Retina (tissue), 1 donor: ENCODE measurements at regions not wholly inside any gene's neighbourhood (a gene's known extent, or its start where the extent isn't known, plus 50 kb on each side); places are given as distances from the start of the nearest gene placed in this dataset.
"Not testable (repeated sequence)": the region's sequence is repeated elsewhere in the genome, so short reads cannot be mapped to it uniquely, and the experiment has no call there.

Experiments
- DNase-seq: peaks from one replicate; pipeline ENCODE4 v3.0.0-alpha.2; 2016

DNA sequence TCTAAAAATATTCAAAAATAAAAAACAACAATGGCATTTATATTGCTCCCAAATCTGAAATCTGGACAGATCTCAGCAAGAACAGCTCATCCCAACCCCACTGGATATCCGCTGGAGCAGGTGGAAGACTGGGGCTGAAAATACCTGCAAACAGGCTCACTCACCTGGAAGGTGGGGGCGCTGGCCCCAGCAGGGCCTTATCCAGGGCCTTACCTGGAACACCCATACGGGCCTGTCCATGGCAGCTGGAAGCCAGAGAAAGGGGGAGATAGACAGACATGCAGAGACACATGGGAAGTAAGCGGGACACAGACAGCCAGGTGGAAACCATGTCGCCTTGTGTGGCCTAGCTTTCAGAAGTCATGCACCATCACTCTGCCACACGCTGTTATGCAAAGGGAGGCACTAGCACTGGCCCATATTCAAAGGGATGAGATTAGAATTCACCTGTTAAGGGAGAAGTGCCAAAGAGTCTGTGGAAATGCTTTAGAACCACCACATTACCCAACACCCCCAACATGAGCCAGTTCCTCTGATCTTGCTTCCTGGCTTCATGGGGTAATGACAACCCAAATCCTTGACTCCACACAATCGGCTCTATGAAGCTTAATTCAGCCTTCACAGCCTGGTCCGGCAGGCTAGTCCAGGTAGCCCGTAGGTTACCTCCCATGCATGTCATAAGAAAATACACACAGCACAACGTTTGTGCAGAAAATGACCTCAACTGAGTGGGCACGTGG lies 99.0 kb upstream of the CDYL start:
- no peak for DNase-seq

DNA sequence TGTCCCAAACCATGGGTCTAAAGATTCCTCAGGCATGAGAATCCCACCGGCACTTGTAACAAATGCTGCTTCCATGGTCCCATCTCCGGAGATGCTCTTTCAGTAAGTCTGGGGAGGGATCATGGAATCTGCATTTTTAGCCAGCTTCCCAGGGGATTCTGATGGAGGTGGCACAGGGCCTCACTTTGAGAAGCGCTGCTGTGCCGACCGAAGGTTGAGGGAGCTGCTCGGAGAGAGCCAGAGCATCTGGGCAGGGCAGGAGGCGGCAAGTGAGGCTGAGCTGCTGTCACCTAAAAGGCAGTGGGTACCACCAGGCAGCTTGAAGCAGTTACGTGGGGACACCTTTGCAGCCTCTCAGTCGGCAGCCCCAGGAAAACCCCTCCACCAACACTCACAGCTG lies 100.2 kb upstream of the CDYL start:
- no peak for DNase-seq

DNA sequence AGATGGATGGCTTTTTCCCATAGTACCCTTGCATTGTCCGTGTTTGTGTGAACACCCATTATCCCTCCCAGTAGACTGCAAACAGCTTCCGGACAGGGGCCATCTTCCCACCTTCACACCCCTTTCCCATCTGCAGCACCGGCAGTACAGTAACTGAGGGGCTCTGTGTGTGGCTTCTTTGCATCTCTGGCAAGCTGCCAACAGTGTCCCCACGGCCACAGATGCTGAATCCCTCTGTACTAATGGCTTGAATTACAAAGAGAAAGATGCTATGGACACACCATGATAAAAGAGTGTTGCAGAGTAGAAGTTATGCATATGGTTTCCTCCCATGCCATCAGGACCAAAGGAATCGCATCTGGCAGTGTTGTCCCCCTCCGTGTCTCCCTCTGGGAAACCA lies 101.1 kb upstream of the CDYL start:
- peak; percentile 28 for DNase-seq

DNA sequence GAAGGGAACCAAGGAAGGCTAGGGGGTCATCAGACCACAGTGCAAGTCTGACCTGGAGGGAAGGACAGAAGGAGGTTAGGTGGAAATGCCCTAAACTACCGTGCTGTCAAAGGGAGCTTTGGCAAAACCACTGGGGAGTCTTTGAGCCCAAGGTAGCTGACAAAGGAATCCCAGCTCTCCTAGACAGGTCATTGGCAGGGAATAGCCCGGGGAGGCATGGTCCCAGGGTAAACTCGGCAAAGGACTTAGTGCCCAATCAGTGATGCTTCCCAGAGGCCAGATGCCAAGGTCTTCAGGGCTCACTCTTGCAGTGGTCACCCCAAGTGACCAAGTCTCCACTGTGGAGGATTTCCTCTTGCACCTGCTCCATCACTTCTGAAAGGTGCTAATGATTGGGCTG lies 102.3 kb upstream of the CDYL start:
- DNase-seq: no peak

DNA sequence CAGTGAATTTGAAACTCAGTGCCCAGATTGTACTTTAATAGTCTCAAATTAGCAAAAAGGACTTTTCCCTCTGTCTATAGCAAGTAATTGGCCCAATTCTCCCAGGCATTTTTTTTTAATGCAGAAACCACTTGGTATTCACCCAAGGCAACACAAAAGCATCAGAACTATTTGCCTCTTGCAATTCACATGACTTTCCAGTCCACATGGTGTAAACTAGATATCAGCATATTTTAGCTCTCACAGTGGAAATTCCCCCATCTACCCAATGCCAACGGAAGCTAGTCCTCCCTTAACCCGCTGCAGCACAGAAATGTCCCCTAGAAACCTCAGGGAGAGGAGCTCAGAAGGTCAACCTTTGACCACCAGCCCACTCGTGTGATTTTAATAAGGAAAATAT lies 103.4 kb upstream of the CDYL start:
- no peak for DNase-seq

DNA sequence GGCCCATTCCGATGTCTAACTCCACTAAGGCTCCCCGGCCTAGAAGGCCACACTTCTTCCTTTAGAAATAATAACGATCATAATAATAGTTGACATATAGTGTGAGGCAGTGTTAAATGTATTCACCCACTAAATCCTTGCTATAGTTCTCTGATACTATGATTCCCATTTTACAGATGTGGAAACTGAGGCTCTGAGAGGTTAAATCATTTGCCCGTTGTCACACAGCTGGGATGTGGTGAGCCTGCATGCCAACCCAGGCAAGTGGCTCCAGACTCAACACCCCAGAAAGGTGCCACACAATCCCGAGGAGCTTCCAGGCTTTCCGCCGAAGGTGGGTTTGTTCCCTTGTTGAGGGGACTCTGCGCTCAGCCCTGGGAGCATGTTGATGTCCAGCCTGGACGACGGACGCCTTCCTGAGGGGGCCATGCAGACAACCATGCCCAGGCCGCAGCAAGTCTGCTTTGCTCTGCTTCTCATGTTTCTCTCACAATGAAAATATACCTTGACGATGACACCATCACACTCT lies 104.6 kb upstream of the CDYL start:
- DNase-seq: no peak

DNA sequence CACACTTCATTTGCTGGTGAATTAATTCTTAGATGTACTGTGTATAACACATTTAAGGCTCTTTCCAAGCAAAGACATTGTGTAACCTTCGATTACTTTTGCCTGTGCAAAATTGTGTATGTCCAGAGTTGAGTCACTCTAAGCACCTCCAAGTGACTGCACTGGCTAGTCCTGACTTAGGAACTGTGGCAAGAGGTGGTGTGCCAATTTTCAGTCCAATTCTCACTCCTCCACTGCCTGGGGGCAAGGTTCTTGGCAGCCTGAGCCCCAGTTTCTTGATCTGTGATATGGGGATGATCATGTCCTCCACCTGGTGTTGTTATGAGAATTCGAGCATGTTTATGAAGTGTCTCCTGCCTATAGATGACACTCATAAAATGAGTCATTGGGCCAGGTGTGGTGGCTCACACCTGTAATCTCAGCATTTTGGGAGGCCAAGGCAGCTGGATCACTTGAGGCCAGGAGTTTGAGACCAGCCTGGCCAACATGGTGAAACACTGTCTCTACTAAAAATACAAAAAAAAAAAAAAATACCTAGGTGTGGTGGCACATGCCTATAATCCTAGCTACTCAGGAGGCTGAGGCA lies 105.3 kb upstream of the CDYL start:
- DNase-seq: no peak

DNA sequence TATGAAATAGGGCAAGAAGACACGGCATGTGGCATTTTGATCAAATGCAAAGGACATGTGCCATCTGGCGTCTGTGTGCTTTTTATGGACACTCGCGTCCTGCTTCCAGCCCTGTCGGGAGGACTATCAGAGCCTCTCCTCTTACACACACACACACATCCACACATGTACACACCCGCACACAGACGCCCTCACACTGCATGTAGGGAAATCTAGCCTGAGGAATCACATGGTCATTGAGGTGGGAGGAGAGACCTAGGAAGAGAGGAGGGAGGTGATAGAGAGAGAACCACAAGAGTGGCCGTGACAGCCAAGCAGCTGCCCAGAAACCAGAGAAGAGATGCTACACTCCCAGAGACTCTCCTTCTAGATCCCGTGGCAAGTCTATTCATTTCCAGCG lies 105.9 kb upstream of the CDYL start:
- DNase-seq: no peak

DNA sequence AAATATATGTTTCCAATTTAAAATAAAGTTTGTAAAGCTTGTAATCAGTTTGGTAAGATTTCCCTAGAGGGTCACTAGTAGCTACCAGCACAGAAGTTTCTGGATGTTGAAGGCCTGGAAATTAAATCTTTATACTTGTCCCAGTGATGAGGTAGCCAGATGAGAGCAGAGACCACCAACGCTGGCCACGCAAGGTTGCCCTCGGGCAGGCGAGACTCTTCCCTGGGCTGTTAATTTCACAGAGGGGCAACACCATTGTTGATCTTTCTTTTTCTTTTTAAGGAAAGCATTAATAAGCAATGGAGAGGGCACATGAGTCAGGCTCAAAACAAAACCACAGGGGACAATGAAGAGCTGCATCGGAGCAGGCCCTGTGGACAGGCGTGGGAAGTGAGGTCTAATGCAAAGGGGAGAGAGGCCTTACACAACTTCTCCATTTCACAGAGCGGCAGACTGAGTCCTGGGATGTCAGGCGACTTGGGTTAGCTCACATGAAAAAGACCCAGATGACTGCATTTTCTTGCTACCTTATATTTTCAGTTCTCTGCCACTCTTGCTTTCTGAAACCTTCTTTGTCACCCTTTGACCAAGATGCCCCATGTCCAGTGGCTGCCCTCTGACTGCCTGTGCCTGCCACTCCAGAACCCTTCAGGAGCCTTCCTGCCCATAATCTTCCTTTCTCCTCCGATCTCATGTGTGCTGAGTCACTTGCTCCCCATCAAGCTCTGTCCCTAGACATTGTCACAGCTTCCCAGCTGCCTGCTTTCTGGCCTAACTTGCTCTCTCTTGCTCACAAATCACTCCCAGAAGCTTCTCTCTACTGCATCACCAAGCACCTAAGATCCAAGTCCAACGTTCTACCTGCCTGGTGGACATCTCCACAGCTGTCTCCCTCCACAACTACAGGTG lies 107.7 kb upstream of the CDYL start:
- no peak for DNase-seq

DNA sequence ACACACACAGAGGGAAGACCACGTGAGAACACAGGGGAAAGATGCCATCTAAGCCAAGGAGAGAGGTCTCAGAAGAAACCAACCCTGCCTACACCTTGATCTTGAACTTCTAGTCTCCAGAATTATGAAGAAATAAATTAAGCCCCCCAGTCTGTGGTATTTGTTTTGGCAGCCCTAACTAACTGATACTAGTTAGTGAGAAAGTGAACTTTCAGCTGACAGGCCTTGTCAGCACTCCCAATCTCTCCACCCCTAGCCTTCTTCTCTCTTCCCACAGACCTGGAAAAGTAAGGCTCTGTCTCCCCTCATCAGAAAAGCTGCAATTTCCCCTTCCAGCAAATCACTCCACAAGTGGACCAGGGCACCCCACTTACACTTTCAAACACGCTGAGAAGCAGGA lies 108.6 kb upstream of the CDYL start:
- no peak for DNase-seq

DNA sequence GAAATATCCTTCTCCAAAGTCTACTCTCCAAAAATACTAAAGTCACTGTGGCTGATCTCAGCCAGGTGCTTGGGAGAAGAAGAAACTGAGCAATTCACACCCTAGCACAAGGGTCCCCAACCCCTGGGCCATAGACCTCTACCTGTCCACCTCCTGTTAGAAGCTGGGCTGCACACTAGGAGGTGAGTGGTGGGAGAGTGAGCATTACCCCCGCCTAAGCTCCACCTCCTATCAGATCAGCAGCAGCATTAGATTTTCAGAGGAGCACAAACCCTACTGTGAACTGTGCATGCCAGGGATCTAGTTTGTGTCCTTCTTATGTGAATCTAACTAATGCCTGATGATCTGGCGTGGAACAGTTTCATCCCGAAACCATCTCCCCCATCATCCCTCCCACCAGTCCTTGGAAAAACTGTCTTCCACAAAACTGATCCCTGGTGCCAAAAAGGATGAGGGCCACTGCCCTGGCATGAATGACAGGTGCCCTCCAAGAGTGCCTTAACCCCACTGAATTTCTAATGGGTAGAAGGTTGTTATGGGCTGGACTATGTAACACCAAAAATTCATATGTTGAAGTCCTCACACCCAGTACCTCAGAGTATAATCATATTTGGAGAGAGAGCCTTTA lies 109.2 kb upstream of the CDYL start:
- no peak for DNase-seq

DNA sequence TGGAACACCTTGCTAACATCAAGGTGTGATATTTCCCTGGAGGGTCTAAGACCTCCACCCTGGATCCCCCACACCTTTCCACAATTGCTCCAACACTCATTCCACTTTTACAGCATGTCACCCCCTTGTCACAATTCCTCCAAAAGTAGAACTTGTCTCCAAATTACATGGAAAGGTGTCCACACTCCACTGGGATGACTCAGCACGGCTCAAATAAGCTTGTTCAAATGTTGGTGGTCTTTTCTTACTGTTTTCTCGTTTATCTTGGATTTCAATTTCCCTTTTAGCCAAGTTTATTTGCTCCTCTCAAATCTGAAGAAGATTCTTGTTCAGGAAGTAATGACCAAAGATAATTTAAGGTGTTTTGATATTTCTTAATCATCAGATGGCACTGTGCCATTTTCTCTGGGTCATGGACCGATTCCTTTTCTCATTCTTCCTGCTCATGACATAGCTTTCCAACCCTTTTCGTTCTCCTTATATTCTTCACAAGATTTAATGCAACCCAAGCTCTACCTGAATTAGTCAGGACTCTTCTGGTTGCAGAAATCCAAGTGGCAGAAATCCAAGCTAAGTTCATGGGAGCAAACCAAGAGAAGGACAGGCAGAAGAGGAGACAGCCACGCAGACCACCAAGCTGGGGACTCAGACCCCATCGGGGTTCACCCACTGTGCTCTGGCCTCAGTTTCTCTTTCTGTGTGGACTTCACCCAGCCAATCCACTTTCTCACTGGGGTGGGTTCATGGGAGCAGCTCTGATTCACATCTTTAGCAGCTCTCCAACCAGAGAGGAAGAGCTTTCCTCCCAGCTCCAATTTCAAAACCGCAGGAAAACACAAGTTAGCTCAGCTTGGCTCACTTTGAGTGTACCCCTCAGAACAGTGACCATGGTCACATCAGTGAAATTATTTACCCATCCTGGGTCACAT lies 110.5 kb upstream of the CDYL start:
- no peak for DNase-seq

DNA sequence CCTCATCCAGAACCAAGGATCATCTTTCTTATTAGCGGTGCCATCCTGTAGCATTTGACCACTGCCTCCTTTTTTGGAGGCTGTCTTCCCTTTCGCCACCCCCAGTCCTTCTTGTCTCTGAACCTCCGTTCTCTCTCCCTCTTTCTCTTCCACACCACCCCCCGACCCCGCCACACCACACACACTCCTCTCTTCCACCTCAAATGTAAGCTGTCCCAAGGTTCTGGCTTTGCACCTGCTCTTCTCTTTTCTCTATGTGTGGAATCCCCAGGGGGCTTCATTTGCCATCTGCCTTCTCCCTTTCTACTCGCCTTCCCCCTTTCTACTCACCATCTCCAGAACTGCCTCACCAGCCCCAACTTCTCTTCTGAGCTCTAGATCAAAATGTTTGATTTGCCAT lies 111.3 kb upstream of the CDYL start:
- no peak for DNase-seq

DNA sequence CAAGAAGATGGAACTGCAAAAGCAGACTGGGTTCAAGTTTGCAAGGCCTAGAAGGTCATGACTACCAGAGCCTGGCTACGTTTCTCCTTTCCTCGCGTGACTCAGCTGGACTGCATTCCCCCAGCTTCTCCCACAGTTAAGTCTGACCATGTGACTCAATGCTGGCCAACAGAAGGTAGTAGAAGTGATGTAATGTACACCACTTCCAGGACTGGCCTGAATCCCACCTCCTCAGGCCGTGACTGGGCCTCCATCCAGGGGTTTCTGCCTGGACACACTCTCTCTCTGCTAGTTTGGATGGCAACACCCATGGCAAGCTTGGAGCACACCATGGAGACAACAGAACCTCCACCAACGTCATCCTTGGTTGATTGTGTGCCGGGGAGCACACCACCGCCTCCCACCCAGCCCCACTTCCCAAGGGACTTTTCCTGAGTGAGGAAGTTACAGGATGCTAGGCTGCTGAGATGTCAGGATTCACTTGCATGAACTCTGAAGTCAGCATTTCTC lies 112.0 kb upstream of the CDYL start:
- no peak for DNase-seq

DNA sequence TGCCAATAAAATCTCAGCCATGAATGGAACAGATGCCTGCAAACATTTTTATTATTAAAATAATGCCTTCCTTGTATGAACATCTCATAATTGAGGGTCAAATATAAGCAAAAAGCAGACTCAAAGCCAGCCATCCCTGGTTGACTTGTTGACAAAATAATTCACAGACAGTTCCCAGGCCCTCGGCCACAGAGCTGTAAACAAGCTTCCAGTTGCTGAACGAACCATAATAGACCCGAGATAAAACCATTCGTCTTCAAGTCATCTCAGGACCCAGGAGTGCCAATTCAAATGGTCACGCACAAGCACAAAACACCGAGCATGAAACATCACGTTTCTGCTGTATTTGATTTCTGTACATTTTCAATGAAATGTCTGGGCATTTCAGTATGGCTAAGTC lies 113.3 kb upstream of the CDYL start:
- DNase-seq: no peak

DNA sequence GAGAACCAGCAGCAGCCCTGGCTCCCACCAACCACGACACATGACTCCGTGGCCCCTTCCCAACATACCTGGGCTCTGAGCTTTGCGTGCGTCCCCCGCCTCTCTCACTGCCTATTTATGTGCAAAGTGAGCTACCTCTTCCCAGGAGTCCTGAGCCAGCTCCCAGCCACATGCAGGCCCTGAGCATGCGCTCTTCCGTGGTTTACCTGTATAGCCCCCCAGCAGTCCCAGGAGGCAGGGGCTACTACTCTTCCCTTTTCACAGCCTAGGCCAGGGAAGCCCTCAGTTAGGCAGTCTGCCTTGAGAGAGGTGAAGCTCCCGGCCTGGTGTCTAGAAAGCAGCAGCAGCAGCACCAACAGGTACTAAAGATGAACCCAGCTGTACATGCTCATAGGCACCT lies 114.8 kb upstream of the CDYL start:
- no peak for DNase-seq

DNA sequence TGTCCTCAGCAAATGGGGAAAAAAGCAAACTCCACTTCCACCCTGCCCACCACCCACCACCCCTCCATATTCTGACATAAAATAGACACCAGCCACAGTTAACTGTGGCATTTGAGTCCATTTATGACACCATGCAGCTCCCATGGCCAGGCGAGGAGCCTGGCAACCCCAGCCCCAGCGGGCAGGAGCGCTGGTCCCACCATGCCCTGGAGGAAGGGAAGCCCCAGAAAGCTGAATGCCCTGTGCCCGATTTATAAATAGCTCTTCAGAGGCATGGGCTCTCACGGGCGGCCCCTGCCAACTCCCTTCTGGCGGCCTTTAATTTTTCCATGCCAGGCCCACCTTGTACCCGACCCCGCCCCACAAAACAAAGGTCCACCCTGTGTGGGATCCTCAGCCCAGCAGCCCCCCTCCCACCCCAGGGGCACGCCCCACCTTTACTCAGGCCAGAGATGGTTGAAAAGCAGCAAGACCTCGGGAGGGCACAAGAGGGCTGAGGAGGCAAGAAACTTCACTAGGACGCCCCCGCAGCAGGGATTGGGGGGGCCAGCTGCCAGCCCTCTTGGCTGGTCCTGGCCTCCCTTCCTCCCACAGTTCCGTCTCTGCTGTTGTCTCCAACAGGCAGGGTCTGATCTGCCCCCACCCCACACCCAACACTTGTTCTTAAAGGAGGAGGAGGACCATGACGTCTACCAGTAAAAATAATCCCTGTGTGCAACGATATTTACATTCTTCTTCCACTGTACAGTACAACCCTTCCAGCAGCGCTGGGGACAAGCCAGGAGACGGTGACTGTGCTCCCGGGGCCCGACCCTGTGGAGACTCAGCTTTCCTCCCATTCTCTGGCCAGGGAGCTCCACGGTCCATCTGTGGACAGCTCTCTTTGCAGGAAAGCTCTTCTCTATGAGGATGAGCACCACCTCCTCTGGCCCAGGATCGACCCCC lies 115.6 kb upstream of the CDYL start:
- DNase-seq: no peak

DNA sequence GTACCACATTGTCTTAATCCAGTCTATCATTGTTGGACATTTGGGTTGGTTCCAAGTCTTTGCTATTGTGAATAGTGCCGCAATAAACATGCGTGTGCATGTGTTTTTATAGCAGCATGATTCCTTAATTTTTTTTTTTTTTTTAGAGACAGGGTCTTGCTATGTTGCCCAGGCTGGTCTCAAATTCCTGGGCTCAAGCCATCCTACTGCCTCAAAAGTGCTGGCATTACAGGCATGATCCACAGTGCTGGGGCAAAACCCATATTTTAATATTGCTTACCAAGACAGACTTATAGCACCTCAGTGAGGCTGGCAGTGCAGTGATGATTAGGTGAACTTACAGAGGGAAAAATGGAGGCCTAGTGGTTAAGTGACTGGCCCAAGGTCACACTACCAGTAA lies 116.5 kb upstream of the CDYL start:
- not testable (repeated sequence) for DNase-seq

DNA sequence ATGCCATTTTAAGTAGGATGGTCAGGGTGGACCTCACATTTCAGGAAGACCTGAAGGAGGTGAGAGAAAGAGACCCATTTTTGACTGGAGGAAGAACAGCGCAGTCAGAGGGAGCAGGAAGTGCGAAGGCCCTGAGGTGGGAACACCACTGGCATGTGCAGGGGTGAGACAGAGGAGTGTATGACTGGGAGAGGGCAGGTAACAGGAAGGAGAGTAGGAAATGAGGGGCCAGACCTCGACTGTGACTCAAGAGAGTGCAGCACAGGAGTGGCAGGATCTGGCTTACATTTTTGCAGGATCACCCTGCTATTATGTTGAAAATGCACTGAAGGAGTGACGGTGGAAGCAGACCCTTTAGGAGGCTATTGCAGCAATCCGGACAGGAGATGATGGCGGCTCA lies 117.7 kb upstream of the CDYL start:
- DNase-seq: no peak

DNA sequence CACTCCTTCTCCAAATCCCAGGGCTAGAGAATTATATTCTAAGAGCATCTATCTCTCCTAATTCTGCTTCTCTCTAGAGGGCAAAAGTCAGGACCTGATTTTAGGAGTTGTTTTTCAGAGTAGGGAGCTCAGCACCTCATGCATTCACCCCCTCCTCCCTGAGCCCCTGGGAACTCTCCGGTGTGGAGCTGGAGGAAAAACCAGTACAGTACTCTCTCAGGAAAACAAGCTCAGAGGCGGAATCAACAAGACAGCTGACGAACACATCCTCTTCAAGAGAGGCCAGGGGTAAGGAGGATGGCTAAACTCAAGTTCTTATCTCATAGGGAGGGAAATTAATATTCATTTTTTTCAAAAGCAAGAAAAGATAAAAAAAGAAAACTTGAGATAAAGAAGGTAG lies 120.1 kb upstream of the CDYL start:
- no peak for DNase-seq
